ENCODE measurements at regions not wholly inside any gene's neighbourhood (a gene's known extent, or its start where the extent isn't known, plus 50 kb on each side); places are given as distances from the start of the nearest gene placed in this dataset.

GRCh38 chr5:105430516-105430915, 1867.9 kb upstream of the NUDT12 start:
- intact Hi-C loops (cut with DNase I), result no loop called here
- WGBS, 4 donors, result 30 to 32% (median 30%) methylated on average over 2 of the region's 2 CpGs
- DNase-seq (no peak), ATAC-seq (no peak)
- TF ChIP-seq CTCF (IDR thresholded peaks at IDR 0.05) (no peak), POLR2A (IDR thresholded peaks at IDR 0.05) (no peak)
- Histone ChIP-seq H3K4me3 (no peak overlapping the region), H3K4me1 (no peaks in the 10 kb centered on the region), H3K27ac (no peak overlapping the region), H3K9me3 (no peaks in the 10 kb centered on the region), H3K36me3 (no peaks in the 10 kb centered on the region), H3K27me3 (no peaks in the 10 kb centered on the region)

GRCh38 chr5:105428451-105429380, 1866.1 kb upstream of the NUDT12 start:
- Histone ChIP-seq H3K9me3 (no peaks in the 10 kb centered on the region), H3K27me3 (no peaks in the 10 kb centered on the region), H3K4me3 (no peak overlapping the region), H3K36me3 (no peaks in the 10 kb centered on the region), H3K27ac (no peak overlapping the region), H3K4me1 (no peaks in the 10 kb centered on the region)
- WGBS, 4 donors, result 57 to 69% (median 67%) methylated on average over 2 of the region's 2 CpGs
- ATAC-seq, result no peak
- no peak for TF ChIP-seq POLR2A (IDR thresholded peaks at IDR 0.05)
- no peak for TF ChIP-seq CTCF (IDR thresholded peaks at IDR 0.05)
- intact Hi-C loops (cut with DNase I), result no loop called here
- DNase-seq, result no peak

GRCh38 chr5:105414067-105414466, 1851.5 kb upstream of the NUDT12 start:
- no peaks in the 10 kb centered on the region for H3K4me1 ChIP-seq
- no peak for TF ChIP-seq POLR2A (IDR thresholded peaks at IDR 0.05)
- TF ChIP-seq CTCF (IDR thresholded peaks at IDR 0.05), result no peak
- H3K9me3 ChIP-seq, result peaks cover 0 to 31% (median 11%) of the 10 kb centered on the region in 12 donors
- no peaks in the 10 kb centered on the region for H3K27me3 ChIP-seq
- no peak overlapping the region for H3K4me3 ChIP-seq
- ATAC-seq, result no peak
- H3K36me3 ChIP-seq, result no peaks in the 10 kb centered on the region
- no peak for DNase-seq
- 71 to 90% (median 77%) methylated on average over 3 of the region's 3 CpGs for WGBS, 4 donors
- H3K27ac ChIP-seq, result no peak overlapping the region
- intact Hi-C loops (cut with DNase I), result no loop called here

GRCh38 chr5:105413406-105413990, 1850.9 kb upstream of the NUDT12 start:
- intact Hi-C loops (cut with DNase I), result no loop called here
- ATAC-seq, result no peak
- peaks cover 0 to 26% (median 5%) of the 10 kb centered on the region in 12 donors for H3K9me3 ChIP-seq

More at GRCh38 chr5:105413406-105413990, 1850.9 kb upstream of the NUDT12 start:
- H3K4me1 ChIP-seq, result no peaks in the 10 kb centered on the region
- no peaks in the 10 kb centered on the region for H3K36me3 ChIP-seq
- WGBS, 4 donors, result 85 to 89% (median 87%) methylated on average over 9 of the region's 9 CpGs
- no peaks in the 10 kb centered on the region for H3K27me3 ChIP-seq
- no peak overlapping the region for H3K27ac ChIP-seq
- no peak overlapping the region for H3K4me3 ChIP-seq
- no peak for TF ChIP-seq CTCF (IDR thresholded peaks at IDR 0.05)
- DNase-seq, result no peak
